Esophagus muscularis mucosa (tissue), 4 donors: ENCODE measurements at regions not wholly inside any gene's neighbourhood (a gene's known extent, or its start where the extent isn't known, plus 50 kb on each side); places are given as distances from the start of the nearest gene placed in this dataset.
"Not testable (repeated sequence)": the region's sequence is repeated elsewhere in the genome, so short reads cannot be mapped to it uniquely, and the experiment has no call there.

Source experiments
- EP300 ChIP-seq: sonication (generic); formaldehyde crosslinking; IDR thresholded peaks from one replicate; pipeline ENCODE4 v1.6.1; 2017; ENCODE audit warnings: antibody characterized with exemption
- POLR2A ChIP-seq: fragments of 450-650 bp; IDR thresholded peaks from one replicate; pipeline ENCODE4 v1.6.1; 2017; ENCODE audit warnings: antibody characterized with exemption, moderate library complexity, mild to moderate bottlenecking, low read depth
- TF ChIP-seq, protein P1 (sequence below), 3 experiments: fragments of 200-600 bp in 2 of 3; fragments of 450-650 bp in 1 of 3; sonication (generic) in 2 of 3; IDR thresholded peaks; one replicate each; pipeline ENCODE4 v1.5.1; 2017 to 2019; ENCODE audit warnings: antibody characterized with exemption in 3 of 3, mild to moderate bottlenecking in 2 of 3, moderate library complexity in 1 of 3

DNA sequence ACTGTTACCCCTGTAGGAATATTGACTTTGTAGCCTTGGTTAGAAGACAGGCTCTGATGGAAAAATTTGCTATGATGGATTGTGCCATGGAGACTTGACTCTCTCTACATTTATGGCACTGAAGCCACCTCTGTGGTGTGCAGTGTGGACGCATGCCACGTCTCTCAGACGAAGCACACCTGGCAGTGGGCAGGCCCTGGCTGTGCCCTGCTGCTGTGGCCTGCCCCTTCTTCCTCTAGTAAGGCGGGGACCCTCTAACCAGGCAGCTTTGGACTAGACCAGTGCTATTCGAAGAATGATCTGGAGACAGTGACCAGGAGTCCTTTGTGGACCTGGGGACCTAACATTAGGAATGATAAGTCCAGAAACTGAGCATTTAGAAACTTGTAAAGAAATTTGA lies 773.5 kb upstream of the TPTE start:
- TF ChIP-seq, protein P1, sequence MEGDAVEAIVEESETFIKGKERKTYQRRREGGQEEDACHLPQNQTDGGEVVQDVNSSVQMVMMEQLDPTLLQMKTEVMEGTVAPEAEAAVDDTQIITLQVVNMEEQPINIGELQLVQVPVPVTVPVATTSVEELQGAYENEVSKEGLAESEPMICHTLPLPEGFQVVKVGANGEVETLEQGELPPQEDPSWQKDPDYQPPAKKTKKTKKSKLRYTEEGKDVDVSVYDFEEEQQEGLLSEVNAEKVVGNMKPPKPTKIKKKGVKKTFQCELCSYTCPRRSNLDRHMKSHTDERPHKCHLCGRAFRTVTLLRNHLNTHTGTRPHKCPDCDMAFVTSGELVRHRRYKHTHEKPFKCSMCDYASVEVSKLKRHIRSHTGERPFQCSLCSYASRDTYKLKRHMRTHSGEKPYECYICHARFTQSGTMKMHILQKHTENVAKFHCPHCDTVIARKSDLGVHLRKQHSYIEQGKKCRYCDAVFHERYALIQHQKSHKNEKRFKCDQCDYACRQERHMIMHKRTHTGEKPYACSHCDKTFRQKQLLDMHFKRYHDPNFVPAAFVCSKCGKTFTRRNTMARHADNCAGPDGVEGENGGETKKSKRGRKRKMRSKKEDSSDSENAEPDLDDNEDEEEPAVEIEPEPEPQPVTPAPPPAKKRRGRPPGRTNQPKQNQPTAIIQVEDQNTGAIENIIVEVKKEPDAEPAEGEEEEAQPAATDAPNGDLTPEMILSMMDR (IDR thresholded peaks at IDR 0.05), result not testable (repeated sequence)
- TF ChIP-seq POLR2A, EP300: not testable (repeated sequence)
